Spleen (tissue), 11 donors: ENCODE measurements at regions not wholly inside any gene's neighbourhood (a gene's known extent, or its start where the extent isn't known, plus 50 kb on each side); places are given as distances from the start of the nearest gene placed in this dataset.

Experiments
- DNase-seq: peaks from one replicate; pipeline ENCODE4 v3.0.0-alpha.2; 2020
- H3K27ac ChIP-seq, 8 donors: fragments of 200-600 bp; sonication (generic) in 7 of 8; 1 replicate in 4 of 8; 2 replicates in 4 of 8; pipeline versions ENCODE4 v1.5.0 to v1.8.0; 2016 to 2021; ENCODE audit warnings: inconsistent platforms in 4 of 8, mild to moderate bottlenecking in 4 of 8, moderate library complexity in 1 of 8
- H3K27me3 ChIP-seq, 7 donors: fragments of 200-600 bp; sonication (generic) in 6 of 7; replicated peaks in 1 of 7; 1 replicate in 4 of 7; 2 replicates in 3 of 7; pipeline versions ENCODE4 v1.5.0 to v1.8.0; 2016 to 2021; ENCODE audit warnings: inconsistent platforms in 3 of 7, mild to moderate bottlenecking in 1 of 7
- H3K36me3 ChIP-seq, 6 donors: fragments of 200-600 bp; sonication (generic) in 5 of 6; 1 replicate in 4 of 6; 2 replicates in 2 of 6; pipeline versions ENCODE4 v1.5.0 to v1.8.0; 2016 to 2021; ENCODE audit warnings: inconsistent platforms in 2 of 6
- H3K4me1 ChIP-seq, 6 donors: fragments of 200-600 bp; sonication (generic) in 5 of 6; 1 replicate in 3 of 6; 2 replicates in 3 of 6; pipeline versions ENCODE4 v1.5.0 to v1.8.0; 2016 to 2021; ENCODE audit warnings: inconsistent platforms in 3 of 6
- H3K4me3 ChIP-seq, 8 donors: fragments of 200-600 bp; sonication (generic) in 7 of 8; 1 replicate in 4 of 8; 2 replicates in 4 of 8; pipeline versions ENCODE4 v1.5.0 to v1.8.0; 2016 to 2021; ENCODE audit warnings: inconsistent platforms in 4 of 8, mild to moderate bottlenecking in 4 of 8, moderate library complexity in 2 of 8
- H3K9me3 ChIP-seq, 8 donors: fragments of 200-600 bp; sonication (generic) in 7 of 8; 1 replicate in 4 of 8; 2 replicates in 4 of 8; pipeline versions ENCODE4 v1.5.0 to v1.8.0; 2016 to 2021; ENCODE audit warnings: inconsistent platforms in 4 of 8
- POLR2A ChIP-seq, 3 donors: fragments of 450-650 bp; IDR thresholded peaks; one replicate each; pipeline ENCODE4 v1.5.1; 2017; ENCODE audit warnings: antibody characterized with exemption in 3 of 3, mild to moderate bottlenecking in 1 of 3
- POLR2AphosphoS5 ChIP-seq, 3 donors: sonication (generic); formaldehyde crosslinking; IDR thresholded peaks; one replicate each; pipeline ENCODE4 v1.5.1; 2017; ENCODE audit warnings: antibody characterized with exemption in 3 of 3
- WGBS, 5 donors: extraction: QIAGEN DNeasy Blood & Tissue Kit in 3 of 5; methylation state at CpG; one replicate each; pipeline versions ENCODE4 v1.1.5 to v1.1.7; 2013 to 2018; 5-methylcytosine and 5-hydroxymethylcytosine counted together
- intact Hi-C: fragments of 100-400 bp; cut with DNase I; formaldehyde crosslinking; loops from one replicate; pipeline ENCODE4 v1.15.0; 2023; ENCODE audit warnings: low total_unique reads
- TF ChIP-seq, protein P1 (sequence below), 11 experiments: fragments of 200-600 bp in 7 of 11; fragments of 450-650 bp in 4 of 11; sonication (generic) in 4 of 11; IDR thresholded peaks in 8 of 11; conservative IDR thresholded peaks in 3 of 11; 1 replicate in 7 of 11; 2 replicates in 4 of 11; pipeline versions ENCODE4 v1.4.0 to v1.8.0; 2016 to 2021; ENCODE audit warnings: antibody characterized with exemption in 11 of 11, inconsistent platforms in 4 of 11, mild to moderate bottlenecking in 1 of 11
- donor health status: healthy with polysubstance abuse.
- donor health status: DM: no; HTN: no; CAD: no; lungs with moderate emphysema.
- donor health status: DM: no; HTN: no; CAD: no.
- donor health status: Bipolar disorder and iron deficiency.
- donor health status: healthy.
- donor health status: DM: no; HTN: no; CAD: no.
- donor health status: DM: yes; HTN: yes; CAD: no.

DNA sequence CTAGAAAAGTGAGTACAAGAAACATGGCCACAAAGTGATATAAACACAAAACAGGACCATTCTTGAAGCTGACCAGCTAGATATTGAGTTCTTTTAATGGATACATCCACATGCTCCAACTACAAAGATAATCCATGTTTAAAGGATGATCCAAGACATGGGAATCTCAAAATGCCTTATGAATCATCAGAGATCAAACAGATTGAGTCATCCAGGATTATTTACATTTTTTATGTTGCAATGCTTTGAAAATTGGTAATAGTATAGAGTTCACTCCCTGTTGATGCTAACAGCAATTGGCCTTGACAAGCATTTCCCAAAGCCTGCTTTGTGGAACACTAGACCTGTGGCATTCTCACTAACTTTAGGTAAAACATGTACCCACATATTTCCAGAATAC, 293.0 kb upstream of the TBX3 start:
- Histone ChIP-seq H3K4me3 (no peak overlapping the region), H3K27me3 (no peaks in the 10 kb centered on the region), H3K27ac (no peak overlapping the region), H3K36me3 (no peaks in the 10 kb centered on the region), H3K4me1 (no peaks in the 10 kb centered on the region), H3K9me3 (peaks cover 0 to 15% (median 0%) of the 10 kb centered on the region in 8 donors)
- intact Hi-C loops = no loop called here
- no peak for DNase-seq
- no peak for TF ChIP-seq POLR2A (IDR thresholded peaks at IDR 0.05)
- no peak for TF ChIP-seq POLR2AphosphoS5 (IDR thresholded peaks at IDR 0.05)
- TF ChIP-seq, protein P1, sequence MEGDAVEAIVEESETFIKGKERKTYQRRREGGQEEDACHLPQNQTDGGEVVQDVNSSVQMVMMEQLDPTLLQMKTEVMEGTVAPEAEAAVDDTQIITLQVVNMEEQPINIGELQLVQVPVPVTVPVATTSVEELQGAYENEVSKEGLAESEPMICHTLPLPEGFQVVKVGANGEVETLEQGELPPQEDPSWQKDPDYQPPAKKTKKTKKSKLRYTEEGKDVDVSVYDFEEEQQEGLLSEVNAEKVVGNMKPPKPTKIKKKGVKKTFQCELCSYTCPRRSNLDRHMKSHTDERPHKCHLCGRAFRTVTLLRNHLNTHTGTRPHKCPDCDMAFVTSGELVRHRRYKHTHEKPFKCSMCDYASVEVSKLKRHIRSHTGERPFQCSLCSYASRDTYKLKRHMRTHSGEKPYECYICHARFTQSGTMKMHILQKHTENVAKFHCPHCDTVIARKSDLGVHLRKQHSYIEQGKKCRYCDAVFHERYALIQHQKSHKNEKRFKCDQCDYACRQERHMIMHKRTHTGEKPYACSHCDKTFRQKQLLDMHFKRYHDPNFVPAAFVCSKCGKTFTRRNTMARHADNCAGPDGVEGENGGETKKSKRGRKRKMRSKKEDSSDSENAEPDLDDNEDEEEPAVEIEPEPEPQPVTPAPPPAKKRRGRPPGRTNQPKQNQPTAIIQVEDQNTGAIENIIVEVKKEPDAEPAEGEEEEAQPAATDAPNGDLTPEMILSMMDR (IDR thresholded peaks at IDR 0.05 in 8 of 11, conservative IDR thresholded peaks at IDR 0.05 in 3 of 11) = no peak

DNA sequence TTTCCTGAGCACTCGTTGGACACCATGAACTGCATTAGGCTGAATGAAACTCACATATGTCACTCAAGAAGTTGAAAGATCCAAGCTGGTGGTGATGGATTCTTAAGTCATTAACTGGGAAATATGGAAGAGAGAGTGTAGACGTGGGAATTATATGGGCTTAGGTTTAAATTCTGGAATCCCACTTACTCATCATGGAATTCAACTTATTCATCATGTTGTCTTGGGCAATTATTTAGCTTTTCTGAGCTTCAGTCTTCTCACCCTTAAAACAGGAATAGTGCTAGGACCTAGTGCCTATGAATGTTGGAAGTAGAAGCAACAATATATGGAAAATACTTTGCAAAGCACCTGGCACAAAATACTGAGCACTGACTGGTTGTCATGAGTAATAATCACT, 292.4 kb upstream of the TBX3 start:
- intact Hi-C loops = no loop called here
- Histone ChIP-seq H3K27me3 (no peaks in the 10 kb centered on the region), H3K4me3 (no peak overlapping the region), H3K27ac (no peak overlapping the region), H3K36me3 (no peaks in the 10 kb centered on the region), H3K4me1 (no peaks in the 10 kb centered on the region), H3K9me3 (peaks cover 0 to 15% (median 0%) of the 10 kb centered on the region in 8 donors)
- no peak for DNase-seq
- no peak for TF ChIP-seq POLR2AphosphoS5 (IDR thresholded peaks at IDR 0.05)
- TF ChIP-seq, protein P1 (IDR thresholded peaks at IDR 0.05 in 8 of 11, conservative IDR thresholded peaks at IDR 0.05 in 3 of 11) = no peak
- TF ChIP-seq POLR2A (IDR thresholded peaks at IDR 0.05) = no peak
- WGBS, 5 donors = 59 to 85% (median 84%) methylated on average over 2 of the region's 2 CpGs

- no peaks in the 10 kb centered on the region for H3K36me3 ChIP-seq
- H3K27me3 ChIP-seq = no peaks in the 10 kb centered on the region
- no peak overlapping the region for H3K27ac ChIP-seq
- intact Hi-C loops = no loop called here
- peaks cover 0 to 15% (median 0%) of the 10 kb centered on the region in 8 donors for H3K9me3 ChIP-seq
- no peaks in the 10 kb centered on the region for H3K4me1 ChIP-seq
- DNase-seq = no peak
- TF ChIP-seq POLR2AphosphoS5 (IDR thresholded peaks at IDR 0.05) = no peak
- TF ChIP-seq POLR2A (IDR thresholded peaks at IDR 0.05) = no peak
- TF ChIP-seq, protein P1 (IDR thresholded peaks at IDR 0.05 in 8 of 11, conservative IDR thresholded peaks at IDR 0.05 in 3 of 11) = no peak
- H3K4me3 ChIP-seq = no peak overlapping the region
- 51 to 81% (median 72%) methylated on average over 4 of the region's 4 CpGs for WGBS, 5 donors
These were observed 291.8 kb upstream of the TBX3 start for GRCh38 chr12:114975640-114976310.

DNA sequence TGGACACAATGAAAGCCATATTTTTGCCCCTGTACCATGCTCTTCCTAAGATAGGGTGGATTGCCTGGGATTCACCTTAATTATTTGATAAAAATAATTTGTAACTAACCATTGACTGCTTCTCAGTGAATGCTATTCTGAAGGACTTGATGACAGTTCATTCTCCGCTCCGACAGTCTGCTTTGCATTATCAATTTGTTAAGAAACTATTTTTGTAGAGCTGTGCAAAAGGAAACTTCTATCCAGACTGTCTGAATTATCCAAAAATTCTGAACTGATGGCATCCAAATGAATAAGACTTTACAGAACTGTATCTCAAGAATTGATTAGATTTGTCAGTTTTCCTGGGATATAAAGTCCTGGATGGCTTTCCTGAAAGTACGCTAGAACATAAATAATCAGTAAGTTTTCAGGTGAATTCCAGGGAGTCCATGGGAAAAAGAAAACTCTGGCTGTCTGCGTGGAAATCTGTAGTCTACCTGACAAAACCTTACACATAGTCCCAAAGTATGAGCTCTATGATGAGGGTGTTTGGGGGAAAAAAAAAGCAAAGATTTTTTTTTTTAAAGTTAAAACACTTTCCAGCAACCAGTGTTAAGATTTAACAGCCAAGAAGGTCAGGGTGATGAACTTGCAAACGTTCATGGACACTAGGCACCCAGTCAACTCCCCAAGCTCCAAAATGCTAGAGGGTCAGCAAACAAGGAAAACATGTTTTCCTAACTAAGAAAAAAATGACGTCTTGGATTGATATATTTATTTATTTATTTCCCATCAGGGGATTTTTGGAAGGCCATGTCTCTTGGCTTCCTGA, 291.1 kb upstream of the TBX3 start:
- TF ChIP-seq, protein P1 (IDR thresholded peaks at IDR 0.05 in 8 of 11, conservative IDR thresholded peaks at IDR 0.05 in 3 of 11) = no peak
- TF ChIP-seq POLR2AphosphoS5 (IDR thresholded peaks at IDR 0.05) (no peak), POLR2A (IDR thresholded peaks at IDR 0.05) (no peak)
- WGBS, 5 donors = 53 to 75% (median 74%) methylated on average over 6 of the region's 6 CpGs
- no peak overlapping the region for H3K27ac ChIP-seq

More for the DNA sequence above, 291.1 kb upstream of the TBX3 start:
- Histone ChIP-seq H3K36me3 (no peaks in the 10 kb centered on the region), H3K27me3 (no peaks in the 10 kb centered on the region), H3K4me3 (no peak overlapping the region), H3K9me3 (peaks cover 0 to 11% (median 0%) of the 10 kb centered on the region in 8 donors), H3K4me1 (no peaks in the 10 kb centered on the region)
- intact Hi-C loops = no loop called here
- DNase-seq = no peak
